Mesodermal cell (in vitro differentiated cells): ENCODE measurements at regions not wholly inside any gene's neighbourhood (a gene's known extent, or its start where the extent isn't known, plus 50 kb on each side); places are given as distances from the start of the nearest gene placed in this dataset.

ENCODE experiments used
- H3K27ac ChIP-seq: 2 replicates; pipeline ENCODE4 v1.7.0; 2013; ENCODE audit warnings: mild to moderate bottlenecking, low read depth, low read length, moderate library complexity; ENCODE audit not compliant: severe bottlenecking
- H3K36me3 ChIP-seq: 2 replicates; pipeline ENCODE4 v1.7.1; 2013; ENCODE audit warnings: mild to moderate bottlenecking, low read length, moderate library complexity; ENCODE audit not compliant: control insufficient read depth, insufficient read depth
- H3K4me1 ChIP-seq: one replicate; pipeline ENCODE4 v1.7.1; 2013; ENCODE audit warnings: mild to moderate bottlenecking, low read length; ENCODE audit not compliant: insufficient read depth, control insufficient read depth, poor library complexity, severe bottlenecking
- H3K4me3 ChIP-seq: 2 replicates; pipeline ENCODE4 v1.7.0; 2013; ENCODE audit warnings: low read length, control low read depth, mild to moderate bottlenecking; ENCODE audit not compliant: insufficient read depth, poor library complexity, severe bottlenecking; ENCODE audit errors: extremely low read depth
- H3K9me3 ChIP-seq: 2 replicates; pipeline ENCODE4 v1.7.1; 2013; ENCODE audit warnings: mild to moderate bottlenecking, low read length, moderate library complexity; ENCODE audit not compliant: control insufficient read depth
- WGBS, 2 experiments: methylation state at CpG; one replicate each; pipeline ENCODE4 v1.1.5; 2013; ENCODE audit warnings: missing lambda C conversion rate in 2 of 2; ENCODE audit not compliant: insufficient coverage in 2 of 2; 5-methylcytosine and 5-hydroxymethylcytosine counted together

DNA sequence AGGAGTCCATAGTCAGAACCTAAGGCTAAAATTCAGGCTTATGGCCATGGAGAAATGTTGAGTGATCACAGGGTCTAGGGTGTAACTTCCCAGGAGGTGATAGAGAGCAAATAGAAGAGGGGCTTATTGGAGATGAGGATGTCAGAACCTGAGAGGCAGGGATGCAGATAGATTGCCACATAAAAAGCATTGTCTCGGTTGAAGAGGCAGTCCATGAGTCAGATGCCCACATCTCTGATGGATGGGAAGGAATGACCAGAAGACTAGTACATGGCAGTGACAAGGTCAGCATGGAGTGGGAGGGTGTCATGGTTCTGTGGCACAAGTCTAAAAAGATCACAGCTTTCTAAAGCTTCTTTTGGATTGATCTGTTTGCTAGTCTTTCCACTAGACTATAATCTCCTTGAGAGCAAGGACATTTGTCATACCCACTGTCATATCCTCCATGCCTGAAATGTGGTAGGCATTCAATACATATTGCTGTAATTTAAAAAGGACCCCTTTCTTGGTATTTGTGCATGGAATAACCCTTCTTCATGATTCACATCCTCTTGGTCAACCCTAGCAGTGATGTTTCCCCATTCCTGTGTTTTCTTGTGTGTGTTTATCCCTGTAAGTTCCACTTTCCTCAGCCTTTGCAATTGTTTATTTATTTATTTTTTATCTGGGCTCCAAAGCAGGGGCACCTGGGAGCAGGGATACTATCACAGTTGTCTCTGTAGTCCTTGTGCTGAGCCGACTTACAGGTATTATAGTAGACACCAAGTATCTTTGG is 613.4 kb upstream of the CFAP20DC start:
- H3K36me3 ChIP-seq = no peaks in the 10 kb centered on the region
- H3K4me1 ChIP-seq = no peaks in the 10 kb centered on the region
- no peaks in the 10 kb centered on the region for H3K9me3 ChIP-seq
- H3K27ac ChIP-seq = no peak overlapping the region
- no peak overlapping the region for H3K4me3 ChIP-seq
- WGBS, 2 experiments = 77 to 100% methylated on average over 1 of the region's 2 CpGs

DNA sequence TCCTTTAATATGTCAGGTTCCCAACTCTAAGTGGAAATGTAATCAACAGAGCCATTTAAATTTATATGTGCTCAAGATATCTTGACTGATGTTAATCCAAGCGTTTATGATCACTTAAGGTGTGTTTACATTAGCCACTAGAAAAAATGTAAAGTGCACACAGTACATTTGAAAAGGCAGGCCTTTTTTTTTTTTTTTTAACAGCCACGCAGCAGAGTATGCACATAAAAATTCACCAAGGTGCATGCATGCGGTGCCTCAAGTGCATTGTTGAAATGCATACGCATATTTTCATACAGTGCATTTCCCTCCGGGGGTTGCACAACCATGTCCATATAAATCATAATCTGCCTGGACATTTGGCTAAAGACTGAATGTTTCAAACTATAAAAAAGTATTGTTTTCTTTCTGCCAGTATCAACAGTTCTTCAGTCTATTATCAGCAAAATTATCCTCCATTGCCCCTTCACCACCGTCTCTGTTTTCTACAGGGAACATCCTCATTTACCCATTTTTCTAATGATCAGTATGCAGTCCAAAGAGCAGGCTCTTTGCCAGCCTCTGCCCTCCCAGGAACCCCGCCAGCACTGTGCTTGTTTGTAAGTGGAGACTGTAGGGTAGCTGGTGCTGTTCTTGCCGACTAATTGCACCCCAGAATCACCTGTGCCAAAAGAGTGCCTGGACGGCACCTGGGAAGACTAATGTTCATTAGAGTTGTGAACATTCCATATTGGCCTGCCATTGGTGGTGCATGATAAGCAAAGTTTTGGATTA is 611.2 kb upstream of the CFAP20DC start:
- Histone ChIP-seq H3K36me3 (no peaks in the 10 kb centered on the region), H3K4me1 (no peaks in the 10 kb centered on the region), H3K27ac (no peak overlapping the region), H3K4me3 (no peak overlapping the region), H3K9me3 (no peaks in the 10 kb centered on the region)
- WGBS, 2 experiments = 70 to 93% methylated on average over 4 to 5 of the region's 9 CpGs

DNA sequence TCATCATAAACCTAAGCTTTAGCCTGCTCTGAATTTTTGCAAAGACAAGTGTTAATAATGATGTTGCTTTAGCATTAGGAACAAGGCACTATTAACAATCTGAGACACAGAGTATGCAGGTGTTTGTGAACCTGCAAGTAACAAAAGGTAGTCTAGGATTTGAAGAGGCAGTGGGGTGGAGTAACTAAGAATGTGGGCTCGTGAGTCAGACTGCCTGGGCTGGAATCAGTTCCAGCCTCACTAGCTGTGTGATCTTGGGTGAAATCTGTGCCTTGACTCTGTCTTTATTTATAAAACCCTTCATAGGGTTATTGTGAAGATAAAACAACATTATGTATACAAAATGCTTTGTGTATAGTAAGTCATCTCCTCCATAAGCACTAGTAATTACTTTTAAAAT is 610.6 kb upstream of the CFAP20DC start:
- Histone ChIP-seq H3K4me1 (no peaks in the 10 kb centered on the region), H3K36me3 (no peaks in the 10 kb centered on the region), H3K9me3 (no peaks in the 10 kb centered on the region), H3K4me3 (no peak overlapping the region), H3K27ac (no peak overlapping the region)
- 71% methylated on average over 1 of the region's 1 CpG; no CpG with 5 or more reads in 1 of the 2 experiments for WGBS, 2 experiments

DNA sequence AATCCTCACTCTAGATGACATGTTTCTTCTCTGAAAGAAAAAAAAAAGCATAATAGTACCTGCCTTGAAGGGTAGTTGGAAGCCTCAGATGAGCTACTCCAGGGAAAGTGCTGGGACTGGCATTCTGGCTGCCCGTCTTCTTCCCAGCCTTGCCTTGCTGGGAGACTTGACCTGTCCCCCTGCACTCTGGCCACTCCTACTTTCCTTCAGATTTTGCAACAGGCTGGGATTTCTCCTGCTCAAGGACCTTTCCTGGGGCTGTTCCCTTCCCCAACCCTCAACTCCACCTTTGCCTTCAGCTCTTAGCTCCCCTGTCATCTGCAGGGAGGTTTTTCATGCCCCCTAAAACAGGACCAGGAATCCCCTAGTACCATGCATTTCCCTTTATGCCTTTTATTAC is 609.9 kb upstream of the CFAP20DC start:
- H3K4me1 ChIP-seq = no peaks in the 10 kb centered on the region
- no peak overlapping the region for H3K27ac ChIP-seq
- no peaks in the 10 kb centered on the region for H3K9me3 ChIP-seq
- 50 to 56% methylated on average over 1 of the region's 1 CpG for WGBS, 2 experiments
- H3K36me3 ChIP-seq = no peaks in the 10 kb centered on the region
- H3K4me3 ChIP-seq = no peak overlapping the region

DNA sequence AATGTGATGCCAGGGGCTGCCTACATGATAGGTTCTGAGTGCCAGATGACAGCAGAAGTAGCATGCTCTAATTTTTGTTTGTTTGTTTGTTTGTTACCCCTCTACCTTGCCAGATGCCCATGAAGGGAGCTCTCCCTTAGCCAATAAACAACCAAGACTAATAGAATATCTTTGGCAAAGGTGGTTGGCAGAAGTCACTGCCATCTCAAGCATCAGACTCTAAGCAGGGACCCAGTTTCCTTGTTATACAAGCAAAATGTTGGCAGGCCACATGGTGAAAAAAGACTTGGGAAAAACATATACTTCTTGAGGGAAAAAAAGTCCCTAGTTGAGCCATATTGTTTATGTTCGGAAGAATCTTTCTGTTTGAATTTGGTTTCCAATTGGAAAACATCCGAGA is 609.0 kb upstream of the CFAP20DC start:
- Histone ChIP-seq H3K4me1 (no peaks in the 10 kb centered on the region), H3K36me3 (no peaks in the 10 kb centered on the region), H3K4me3 (no peak overlapping the region), H3K9me3 (no peaks in the 10 kb centered on the region), H3K27ac (no peak overlapping the region)
- 90% methylated on average over 2 of the region's 2 CpGs; no CpG with 5 or more reads in 1 of the 2 experiments for WGBS, 2 experiments

DNA sequence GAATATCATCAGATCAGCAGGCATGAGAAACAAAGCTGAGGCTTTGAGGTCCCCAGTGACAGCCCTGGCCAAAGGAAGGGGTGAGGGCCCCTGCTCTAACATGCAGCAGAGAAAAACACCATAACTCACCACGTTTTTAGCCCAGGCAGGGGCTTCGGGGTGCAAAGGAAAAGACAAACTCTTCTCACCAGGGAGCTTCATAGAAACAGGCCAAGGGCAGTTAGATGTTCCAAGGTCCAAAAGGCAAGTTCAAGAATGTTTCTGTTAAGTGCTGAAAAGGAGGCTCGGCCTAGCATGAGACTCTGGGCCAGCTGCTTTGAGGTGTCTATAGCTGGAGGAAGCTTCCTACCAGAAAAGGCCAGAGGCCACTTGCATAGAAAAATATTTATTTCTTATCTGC is 608.4 kb upstream of the CFAP20DC start:
- 60 to 80% methylated on average over 2 of the region's 3 CpGs for WGBS, 2 experiments
- H3K9me3 ChIP-seq = no peaks in the 10 kb centered on the region
- no peak overlapping the region for H3K27ac ChIP-seq
- no peak overlapping the region for H3K4me3 ChIP-seq
- no peaks in the 10 kb centered on the region for H3K36me3 ChIP-seq
- H3K4me1 ChIP-seq = no peaks in the 10 kb centered on the region

DNA sequence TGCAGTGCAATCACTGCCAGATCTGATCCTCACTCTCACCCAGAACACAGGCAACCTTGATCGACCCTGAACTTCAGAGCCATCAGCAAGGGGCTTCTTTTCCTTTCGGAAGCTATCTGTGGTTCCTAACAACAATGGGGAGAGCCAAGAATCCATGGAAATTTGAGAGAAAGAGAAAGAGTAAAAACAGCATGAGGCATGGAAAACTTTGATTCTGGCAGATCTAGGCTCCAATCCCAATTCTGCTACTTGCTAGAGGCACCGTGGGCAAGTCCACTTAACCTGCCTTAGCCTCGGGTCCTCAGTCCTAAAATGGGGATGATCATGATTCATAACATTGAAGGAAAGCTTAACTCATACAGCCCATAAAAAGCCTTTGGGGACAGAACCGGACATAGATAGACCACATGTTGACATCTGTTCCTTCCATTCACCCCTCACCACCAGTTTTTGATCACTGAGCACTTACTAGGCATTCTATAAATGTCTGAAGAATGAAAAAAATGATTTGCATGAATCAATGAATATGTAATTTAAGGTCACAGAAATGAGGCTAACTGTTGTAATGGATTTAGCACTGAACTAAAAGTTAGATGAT is 605.7 kb upstream of the CFAP20DC start:
- WGBS, 2 experiments = 80 to 90% methylated on average over 1 to 3 of the region's 5 CpGs
- Histone ChIP-seq H3K27ac (no peak overlapping the region), H3K36me3 (no peaks in the 10 kb centered on the region), H3K4me1 (no peaks in the 10 kb centered on the region), H3K9me3 (no peaks in the 10 kb centered on the region), H3K4me3 (no peak overlapping the region)

DNA sequence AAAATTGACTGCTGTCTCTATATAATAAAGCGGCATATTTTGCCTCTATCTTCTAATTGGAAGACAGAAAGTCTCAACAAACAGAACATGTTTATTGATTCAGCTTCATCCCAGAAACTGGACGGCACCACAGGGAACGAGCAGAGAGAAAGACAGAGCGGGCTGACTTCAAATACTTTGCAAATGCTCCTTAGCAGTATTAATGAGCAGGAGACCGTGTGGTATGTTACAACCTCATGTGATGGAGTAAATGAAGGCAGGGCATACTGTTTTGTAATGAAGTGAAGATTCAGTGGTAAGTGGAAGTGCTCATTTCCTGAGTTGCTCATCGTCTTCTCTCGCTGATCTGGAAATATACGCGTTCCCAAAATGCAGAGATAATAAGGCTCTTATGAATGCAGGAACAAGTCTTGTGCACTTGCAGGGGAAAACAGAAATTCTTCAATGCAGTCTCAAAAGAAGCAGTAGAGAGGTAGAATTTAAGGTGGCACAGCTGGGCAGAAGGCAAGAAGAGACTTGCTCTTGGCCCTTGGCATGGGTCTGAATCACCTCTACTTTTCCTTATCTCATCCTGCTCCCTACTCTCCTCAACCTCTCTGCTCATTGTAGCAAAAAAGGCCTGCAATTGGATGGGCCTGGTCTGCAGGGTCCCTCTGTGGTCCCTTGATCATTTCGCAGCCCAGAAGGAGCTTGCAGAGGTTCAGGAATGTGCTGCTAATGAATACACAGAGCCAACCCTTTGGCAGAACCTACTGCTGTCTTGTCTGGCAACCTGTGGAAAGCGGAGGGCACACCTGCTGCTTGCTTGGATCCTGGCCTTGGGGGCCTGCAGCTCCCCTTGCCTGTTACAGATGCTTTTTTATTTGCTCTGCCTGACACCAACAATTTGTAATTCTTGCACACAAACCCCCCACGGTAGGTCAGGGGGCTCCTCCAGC is 604.9 kb upstream of the CFAP20DC start:
- Histone ChIP-seq H3K27ac (no peak overlapping the region), H3K9me3 (no peaks in the 10 kb centered on the region), H3K36me3 (no peaks in the 10 kb centered on the region), H3K4me3 (no peak overlapping the region), H3K4me1 (no peaks in the 10 kb centered on the region)
- WGBS, 2 experiments = 90 to 94% methylated on average over 10 to 12 of the region's 12 CpGs

DNA sequence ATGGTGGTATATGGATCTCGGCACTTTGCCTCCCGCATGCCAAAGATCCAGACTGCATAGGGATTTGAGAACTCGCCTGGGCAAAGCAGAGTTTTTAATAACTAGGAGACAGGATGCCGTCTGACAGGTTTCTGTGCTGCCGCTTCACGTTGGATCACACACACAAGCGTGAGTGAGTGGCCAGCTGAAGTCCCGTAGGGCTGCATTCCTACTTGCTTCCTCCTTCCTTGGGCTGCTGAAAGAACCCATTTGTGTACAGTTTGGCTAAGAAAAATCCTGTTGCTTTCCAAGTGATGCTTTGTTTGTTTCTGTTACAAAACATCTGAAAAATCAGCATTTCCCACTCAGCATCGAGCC is 604.3 kb upstream of the CFAP20DC start:
- no peaks in the 10 kb centered on the region for H3K4me1 ChIP-seq
- 79 to 82% methylated on average over 7 to 9 of the region's 9 CpGs for WGBS, 2 experiments
- no peak overlapping the region for H3K27ac ChIP-seq
- no peak overlapping the region for H3K4me3 ChIP-seq
- no peaks in the 10 kb centered on the region for H3K36me3 ChIP-seq
- no peaks in the 10 kb centered on the region for H3K9me3 ChIP-seq

DNA sequence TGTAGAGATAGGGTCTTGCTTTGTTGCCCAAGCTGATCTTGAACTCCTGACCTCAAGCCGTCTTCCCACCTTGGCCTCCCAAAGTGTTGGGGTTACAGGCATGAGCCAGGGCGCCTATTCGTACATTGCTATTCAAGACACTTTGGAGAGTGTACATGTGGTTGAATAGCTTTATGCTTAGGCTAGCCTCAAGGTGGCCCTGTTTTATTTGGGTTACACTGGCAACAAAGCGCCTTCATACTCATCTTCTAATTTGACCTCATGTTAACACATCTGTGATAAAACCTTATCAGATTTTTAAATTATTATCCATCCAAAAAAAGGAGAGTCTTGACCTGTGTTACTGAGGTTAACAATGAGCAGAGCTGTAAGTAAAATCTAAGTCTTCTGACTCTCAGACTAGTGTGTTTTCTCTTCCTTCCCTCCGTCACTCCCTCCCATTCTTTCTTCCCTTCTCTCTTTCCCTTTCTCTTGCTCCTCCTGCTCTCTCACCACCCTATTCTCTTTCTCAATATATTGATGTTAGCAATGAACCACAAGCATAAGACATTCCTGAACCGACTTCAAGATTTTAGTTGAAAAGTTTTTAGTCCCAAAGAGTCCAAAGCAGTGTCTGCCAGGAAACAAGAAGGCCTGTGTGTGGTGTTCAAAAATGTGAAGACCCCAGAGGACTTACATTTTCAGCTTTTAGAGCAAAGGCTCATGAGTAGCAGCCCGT is 603.7 kb upstream of the CFAP20DC start:
- no peaks in the 10 kb centered on the region for H3K36me3 ChIP-seq
- no peaks in the 10 kb centered on the region for H3K9me3 ChIP-seq
- H3K4me1 ChIP-seq = no peaks in the 10 kb centered on the region
- no peak overlapping the region for H3K27ac ChIP-seq
- WGBS, 2 experiments = 62 to 90% methylated on average over 3 to 4 of the region's 7 CpGs
- H3K4me3 ChIP-seq = no peak overlapping the region
